GM21825 (cell line): ENCODE measurements at regions not wholly inside any gene's neighbourhood (a gene's known extent, or its start where the extent isn't known, plus 50 kb on each side); places are given as distances from the start of the nearest gene placed in this dataset.
"Not testable (repeated sequence)": the region's sequence is repeated elsewhere in the genome, so short reads cannot be mapped to it uniquely, and the experiment has no call there.

Experiments
- ATAC-seq: cut with Tn5 transposase; IDR thresholded peaks from one replicate; pipeline ENCODE4 v1.9.1; 2021; ENCODE audit warnings: mild to moderate bottlenecking, moderate library complexity; ENCODE audit not compliant: unreplicated experiment

DNA sequence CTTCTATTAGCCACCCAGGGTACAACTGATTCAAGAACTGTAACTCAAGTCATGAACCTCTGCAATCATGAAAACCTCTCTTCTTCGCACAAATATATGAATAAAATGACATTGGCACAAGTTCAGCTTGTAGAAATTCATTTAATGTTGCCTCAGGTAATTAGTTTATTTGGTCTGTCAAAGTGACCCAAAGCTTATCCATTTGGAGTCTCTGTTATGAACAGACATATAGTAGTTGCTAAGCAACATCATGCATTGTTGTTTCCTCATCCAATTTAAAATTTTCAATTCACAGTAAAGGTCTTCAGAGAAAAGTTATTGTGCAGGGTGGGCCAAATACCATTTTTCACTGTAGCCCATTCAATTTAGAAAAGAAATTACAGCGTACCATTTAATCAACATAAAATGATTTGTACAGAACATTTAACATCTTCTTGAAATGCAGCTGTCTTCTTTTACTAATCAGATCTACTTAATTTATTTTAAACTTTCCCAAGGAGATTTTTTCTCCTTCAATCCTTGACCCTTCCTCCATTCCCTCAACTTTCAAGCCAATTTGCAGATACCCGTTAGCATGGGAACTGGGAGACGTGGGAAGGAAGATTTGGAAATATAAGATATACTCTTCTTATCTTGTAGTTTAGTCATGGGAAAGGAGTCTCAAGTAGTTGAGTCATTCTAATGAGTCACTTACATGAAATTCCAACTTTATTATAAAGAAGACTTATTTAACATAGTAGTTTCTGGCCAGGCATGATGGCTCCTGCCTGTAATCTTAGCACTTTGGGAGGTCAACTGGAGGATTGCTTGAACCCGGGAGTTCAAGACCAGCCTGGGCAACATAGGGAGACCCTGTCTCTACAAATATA, 231.3 kb downstream of the ATPSCKMT start:
- no peak for ATAC-seq

DNA sequence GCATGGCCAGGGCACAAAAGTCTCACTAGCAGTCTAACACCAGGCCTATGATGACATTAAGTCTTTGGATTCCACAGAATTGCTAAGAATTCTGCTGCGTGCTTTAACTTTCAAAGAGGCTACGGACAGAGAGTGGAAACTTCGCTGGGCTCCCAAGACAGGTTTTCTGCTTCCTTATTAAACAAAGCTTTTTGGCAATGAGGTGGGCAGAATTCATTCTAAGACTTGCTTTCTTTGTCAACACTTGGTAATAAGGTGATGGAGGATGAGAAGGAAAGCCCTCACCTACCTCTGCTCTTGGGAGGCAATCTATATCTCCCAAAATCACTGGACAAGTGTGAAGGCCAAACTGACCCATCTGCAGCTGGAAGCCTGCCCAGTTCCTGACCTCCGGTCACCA, 231.9 kb downstream of the ATPSCKMT start:
- no peak for ATAC-seq

DNA sequence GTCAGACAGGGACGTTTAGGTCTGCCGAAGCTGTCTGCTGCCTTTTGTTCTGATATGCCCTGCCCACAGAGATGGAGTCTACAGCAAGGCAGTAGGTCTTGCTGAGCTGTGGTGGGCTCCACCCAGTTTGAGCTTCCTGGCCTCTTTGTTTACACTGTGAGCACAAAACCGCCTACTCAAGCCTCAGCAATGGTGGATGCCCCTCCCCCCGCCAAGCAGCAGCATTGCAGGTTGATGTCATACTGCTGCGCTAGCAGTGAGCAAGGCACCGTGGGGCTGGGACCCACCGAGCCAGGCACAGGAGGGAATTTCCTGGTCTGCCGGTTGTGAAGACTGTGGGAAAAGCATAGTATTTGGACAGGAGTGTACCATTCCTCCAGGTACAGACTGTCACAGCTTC, 233.1 kb downstream of the ATPSCKMT start:
- not testable (repeated sequence) for ATAC-seq

DNA sequence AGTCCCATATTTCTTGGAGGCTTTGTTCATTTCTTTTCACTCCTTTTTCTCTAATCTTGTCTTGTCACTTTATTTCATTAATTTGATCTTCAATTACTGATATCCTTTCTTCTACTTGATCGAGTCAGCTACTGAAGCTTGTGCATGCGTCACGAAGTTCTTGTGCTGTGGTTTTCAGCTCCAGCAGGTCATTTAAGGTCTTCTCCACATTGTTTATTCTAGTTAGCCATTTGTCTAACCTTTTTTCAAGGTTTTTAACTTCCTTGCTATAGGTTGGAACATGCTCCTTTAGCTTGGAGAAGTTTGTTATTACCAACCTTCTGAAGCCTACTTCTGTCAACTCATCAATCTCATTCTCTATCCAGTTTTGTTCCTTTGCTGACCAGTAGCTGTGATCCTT, 234.0 kb downstream of the ATPSCKMT start:
- not testable (repeated sequence) for ATAC-seq

DNA sequence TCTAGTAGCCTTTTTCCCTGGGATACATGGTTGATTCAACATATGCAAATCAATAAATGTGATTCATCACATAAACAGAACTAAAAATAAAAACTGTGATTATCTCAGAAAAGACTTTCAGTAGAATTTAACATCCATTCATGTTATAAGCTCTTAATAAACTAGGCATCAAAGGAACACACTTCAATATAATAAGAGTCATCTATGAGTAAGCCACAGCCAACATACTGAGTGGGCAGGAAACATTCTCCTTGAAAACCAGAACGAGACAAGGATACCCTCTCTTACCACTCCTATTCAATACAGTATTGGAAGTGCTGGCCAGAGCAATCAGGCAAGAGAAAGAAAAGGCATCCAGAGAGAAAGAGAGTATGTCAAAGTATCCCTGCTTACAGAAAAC, 239.9 kb downstream of the ATPSCKMT start:
- ATAC-seq: no peak

DNA sequence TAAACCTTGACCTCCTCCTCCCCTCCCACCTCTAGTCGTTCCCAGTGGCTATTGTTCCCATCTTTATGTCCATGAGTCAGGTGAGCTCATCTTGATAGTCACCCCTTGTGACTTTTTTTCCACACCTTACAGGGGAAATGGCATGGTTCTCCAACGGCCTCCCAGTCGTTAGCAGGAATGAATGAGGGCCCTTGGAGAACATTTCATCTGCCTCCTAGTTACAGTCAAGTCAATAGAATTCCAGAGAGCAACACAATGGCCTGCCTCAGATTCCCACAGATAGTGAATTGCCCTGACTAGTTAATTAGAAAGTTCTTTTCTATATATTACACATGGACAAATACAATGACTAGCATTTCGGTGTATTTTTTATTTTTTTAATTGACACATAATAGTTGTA, 262.6 kb downstream of the ATPSCKMT start:
- no peak for ATAC-seq

DNA sequence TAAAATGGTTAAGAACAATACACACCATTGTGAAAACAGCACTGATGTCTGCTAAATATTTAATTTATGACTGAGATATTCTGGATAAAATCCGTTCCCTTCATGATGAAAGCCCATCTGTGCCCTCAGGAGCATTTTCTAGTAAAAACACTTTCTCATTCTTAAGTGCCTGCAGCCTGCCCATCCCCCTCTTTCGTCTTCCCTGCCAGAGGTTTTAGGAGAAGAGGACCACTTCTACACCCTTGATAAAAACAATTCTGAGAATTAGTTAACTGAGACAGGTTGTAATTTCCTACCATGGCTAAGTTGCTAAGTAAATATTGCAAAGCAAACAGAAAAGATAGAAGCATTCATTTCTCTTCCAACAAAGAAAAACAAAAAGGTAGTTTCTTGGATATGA, 272.6 kb downstream of the ATPSCKMT start:
- no peak for ATAC-seq

DNA sequence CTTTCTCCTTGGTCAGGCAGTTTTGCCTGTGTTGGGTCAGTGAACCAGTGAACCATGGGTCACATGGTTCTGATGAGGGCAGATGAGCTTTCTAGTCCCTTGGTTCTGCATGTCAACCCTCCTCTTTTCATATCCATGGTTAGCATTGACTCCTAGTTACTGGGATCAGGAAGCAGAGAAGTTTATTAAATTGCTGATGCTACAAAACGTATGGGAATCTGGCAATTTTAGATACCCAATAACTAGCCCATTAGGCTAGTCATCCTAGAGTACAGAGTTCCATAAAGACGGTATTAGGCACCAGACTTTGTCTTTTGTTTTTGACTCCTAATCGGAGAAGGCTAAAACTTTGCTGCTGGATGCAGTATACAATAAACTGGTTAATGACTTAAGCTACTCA, 273.1 kb downstream of the ATPSCKMT start:
- no peak for ATAC-seq

DNA sequence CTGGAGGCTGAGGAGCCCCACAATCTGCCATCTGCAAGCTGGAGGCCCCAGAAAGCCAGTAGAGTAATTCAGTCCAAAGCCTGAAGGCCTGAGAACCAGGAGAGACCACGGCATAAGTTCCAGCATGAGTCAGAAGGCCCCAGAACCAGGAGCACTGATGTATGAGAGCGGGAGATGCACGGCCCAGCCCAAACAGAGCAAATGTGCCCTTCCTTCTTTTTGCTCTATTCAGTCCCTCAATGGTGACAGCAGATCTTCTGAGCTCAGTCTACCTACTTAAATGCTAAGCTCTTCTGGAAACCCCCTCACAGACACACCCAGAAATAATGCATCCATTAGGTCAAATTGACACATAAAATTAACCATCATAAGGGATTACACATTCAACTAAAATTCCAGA, 277.6 kb downstream of the ATPSCKMT start:
- no peak for ATAC-seq

DNA sequence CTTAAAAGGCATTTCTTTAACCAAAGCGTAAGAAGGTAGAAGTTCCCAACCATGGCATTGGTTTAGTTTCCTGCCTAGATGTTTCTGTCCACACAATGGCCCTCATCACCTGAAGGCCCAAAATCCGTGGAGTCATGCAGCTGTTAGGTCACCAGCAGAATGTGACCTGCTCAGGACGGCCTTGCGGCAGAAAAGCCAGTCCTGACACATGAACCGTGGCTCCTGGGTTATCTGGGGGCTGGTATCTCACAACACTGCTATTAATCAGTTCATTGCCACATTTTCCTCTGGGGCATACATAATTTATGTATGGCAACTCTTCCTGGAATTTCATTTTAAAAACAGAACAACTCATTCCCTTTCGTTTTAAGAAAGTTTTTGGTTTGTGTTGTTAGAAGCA, 278.4 kb downstream of the ATPSCKMT start:
- no peak for ATAC-seq

DNA sequence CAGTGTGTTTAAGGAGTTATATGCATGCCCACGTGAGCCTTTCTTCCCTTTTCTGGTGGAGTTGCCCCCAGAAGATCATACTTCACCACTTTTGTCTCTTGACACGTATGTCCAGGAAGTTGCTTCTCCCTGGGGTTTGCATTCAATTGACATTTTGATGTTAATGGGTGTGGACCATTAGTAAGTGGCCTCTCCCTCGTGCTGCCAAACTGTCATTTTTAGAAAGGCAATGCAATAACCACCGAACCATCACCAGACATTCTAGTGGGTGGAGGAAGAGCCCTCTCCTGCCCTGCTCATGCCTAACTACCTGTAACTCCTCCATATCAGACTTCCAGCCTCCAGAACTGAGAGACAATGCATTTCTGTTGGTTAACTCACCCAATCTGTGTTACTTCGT, 290.8 kb downstream of the ATPSCKMT start:
- no peak for ATAC-seq

DNA sequence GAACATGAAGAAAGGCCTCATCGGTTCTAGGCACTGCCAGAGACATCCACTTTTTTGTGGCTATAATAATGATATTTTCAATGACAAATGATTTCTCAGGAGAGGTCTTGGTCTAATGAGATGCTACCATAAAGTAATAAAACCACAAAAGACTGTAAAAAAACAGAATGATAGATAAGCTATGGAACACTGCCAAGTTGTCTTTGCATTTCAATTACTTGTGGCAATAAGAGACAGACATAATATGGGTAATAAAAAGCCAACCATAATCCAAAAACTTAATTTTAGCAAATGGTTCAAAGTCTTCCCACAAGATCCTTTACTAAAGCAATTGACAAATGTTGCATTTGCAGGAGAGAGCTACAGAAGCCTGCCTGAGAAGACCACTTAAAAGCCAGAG, 292.5 kb downstream of the ATPSCKMT start:
- ATAC-seq: no peak

DNA sequence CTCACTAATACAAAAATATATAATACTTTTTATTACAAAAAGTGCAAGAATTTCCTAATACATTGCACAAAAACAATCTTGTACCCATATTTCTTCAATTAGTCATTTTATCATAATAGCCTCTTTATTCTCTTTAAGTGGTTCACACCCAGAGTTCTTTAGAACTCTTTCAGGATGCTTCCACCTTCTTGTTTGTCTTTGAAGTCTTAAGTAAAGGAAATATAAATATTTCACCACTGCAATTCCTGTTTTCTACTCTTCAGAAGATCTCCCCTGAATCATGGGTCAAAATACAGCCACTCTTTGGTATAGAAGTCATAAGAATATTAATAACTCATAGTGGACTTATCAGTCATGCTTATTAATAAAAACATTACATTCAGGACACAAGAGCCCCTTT, 293.0 kb downstream of the ATPSCKMT start:
- ATAC-seq: no peak

DNA sequence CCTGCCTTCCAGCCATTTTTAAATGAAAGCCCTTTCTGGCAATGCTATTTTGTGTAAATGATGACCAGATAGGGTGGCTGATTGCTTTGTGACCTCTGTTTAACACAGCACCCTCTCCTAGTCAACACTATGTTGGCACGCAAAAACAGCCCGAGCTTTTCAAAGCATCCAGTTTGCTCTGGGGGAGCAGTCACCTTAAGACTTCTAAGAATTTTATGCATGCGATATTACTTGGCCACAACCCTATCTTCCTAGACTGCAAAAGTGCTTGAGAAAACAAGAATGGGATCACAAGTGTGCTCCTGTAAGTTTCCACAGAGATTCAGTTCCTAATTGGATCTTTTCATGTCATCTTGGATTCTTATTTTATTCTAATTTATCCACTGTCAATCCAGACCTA, 294.1 kb downstream of the ATPSCKMT start:
- ATAC-seq: no peak

DNA sequence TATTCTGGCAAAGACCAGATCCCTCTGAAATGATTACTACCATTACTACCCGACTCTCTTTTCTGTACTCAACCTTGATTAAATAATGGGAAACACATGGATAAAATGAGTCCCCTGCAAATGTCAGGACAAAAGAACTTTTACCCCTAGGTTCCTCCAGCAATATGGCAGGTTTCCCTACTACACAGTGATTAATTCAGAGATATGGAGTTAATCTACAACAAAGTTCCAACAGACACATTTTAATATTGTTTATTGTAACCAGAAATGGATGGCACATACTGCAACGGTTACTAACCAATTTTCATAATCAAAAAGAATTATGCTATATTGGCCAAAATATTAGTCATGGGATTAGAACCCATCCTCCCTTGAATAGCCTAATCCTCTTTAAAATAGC, 294.8 kb downstream of the ATPSCKMT start:
- no peak for ATAC-seq

DNA sequence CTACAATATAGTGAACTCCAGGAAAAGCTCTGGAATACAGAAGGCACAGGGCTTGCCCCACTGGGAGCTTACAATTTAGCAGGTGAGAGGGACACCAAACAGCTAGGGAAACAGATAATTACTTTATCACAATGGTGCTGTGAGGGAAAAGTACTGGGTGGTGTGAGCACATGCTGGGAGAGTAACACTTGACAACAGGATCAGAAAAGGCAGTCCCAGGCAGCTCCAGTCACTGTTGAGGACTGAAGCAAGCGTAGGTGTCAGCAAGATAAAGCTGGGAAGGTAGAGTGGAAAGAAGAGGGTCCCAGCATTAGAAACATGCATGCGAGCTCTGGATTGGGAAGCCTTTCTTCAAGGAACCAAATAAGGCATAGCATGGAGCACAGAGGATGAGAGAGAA, 296.0 kb downstream of the ATPSCKMT start:
- no peak for ATAC-seq

DNA sequence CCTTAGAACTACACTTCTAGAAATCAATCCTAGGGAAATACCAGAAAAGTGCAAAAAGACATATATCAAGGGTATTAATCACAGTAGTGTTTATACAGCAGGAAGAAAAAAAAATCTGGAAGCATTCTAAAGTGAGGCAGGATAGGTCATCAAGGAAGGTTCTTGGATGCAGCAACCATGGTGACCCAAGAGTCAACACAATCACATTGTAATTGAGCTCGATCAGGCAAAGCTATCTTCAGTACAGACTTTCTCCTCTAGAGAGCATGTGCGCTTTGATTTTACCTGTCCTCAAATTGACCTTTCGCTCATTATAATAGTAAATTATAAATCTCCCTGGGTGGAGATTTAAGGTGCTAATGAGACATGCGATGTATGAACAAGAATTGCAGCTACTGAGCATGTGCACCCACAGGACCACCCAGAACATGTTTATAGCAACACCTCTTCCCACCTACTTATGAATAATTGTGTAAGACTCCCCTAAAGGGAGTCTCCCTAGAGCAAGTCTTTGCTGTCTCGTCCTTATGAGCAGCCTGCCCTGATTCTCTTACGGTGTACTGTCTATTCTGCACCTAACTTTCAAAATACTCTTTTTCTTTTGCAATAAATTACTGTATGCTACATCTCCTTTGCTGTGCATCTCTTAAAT, 297.7 kb downstream of the ATPSCKMT start:
- ATAC-seq: no peak

DNA sequence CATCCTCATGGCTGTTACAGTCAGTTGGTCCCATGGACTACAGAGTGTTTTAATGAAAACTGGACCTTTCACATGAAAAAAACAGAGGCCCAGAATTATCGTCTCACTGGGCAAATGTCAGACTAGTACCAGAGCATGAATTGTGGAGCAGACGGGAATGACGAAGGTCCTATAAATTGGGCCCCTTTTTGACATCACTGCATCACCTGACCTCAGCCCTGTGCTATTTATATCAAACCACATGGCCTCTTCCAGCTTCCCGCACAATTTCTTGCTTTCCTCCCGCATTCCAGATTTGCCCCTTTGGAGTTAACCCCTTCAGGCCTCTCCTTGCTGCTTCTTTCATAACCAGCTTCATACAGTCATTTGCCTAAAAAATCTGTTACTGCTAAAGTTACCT, 301.7 kb downstream of the ATPSCKMT start:
- no peak for ATAC-seq

DNA sequence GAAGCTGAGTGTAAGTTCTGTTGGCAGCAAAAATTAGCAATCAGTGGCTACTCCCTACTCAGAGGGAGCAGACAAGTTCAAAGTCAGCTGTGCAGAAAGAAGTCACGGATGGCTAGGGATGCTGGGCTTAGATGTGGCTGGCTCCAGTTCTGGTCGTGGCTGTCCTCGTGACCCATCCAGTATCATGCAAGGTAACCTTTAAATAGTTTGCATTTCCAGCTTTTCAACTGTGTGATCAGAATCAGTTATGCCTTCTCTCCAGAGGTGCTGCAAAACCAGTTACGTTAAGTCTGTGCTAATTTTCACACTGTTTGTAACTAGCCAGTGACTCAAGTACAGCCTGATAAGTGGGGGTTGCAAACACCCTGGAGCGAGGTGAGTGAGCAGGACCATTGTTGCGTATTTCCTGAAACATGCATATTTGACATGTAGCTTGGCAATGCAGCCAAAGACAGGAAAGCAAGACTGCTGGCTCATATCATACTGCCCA, 302.4 kb downstream of the ATPSCKMT start:
- no peak for ATAC-seq

DNA sequence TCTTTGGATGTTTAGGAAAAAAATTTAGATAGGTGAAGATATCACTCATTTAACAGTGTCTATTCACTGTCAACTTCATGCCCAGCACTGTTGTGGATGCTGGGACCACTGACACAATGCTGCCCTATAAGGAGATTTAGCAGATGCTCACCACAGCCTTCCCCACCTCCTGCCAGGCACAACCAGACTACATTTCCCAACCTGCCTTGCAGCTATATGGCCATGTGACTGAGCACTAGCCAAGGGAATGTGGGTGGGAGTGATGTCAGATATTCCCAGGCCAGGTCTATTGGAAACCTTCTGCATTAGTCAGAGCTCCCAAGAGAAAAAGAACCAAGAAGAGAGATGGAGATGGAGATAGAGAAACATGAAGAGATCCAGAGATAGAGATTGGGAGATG, 302.6 kb upstream of the TAS2R1 start:
- no peak for ATAC-seq

DNA sequence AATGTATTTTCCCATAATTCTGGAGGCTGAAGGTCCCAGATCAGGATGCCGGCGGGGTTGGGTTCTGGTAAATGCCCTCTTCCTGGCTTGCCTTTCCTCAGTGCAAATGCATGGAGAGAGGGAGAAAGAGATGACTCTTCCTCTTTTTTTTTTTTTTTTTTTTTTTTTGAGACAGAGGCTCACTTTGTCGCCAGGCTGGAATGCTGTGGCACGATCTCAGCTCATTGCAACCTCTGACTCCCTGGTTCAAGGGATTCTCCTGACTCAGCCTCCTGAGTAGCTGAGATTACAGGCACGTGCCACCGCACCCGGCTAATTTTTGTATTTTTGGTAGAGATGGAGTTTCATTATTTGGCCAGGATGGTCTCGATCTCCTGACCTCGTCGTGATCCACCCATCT, 300.0 kb upstream of the TAS2R1 start:
- no peak for ATAC-seq

DNA sequence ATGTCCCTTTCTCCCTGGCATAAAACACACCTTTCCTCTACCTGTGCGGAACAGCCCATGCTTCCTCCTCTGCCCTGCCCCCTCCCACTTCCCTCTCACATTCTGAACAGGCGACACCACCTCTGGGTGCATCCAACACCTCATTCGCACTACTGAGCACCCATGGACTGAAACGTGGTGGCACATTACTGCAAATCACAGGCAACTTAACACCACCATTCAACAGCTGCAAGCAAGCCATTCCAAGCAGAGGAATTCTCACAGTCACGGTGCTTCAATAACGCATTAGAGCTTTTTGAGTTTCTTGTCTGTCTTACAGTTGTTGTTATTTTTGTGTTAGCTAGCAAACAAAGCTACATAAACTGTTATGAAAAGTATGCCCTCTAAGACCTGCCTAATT, 298.2 kb upstream of the TAS2R1 start:
- no peak for ATAC-seq
